ENCODE measurements at regions not wholly inside any gene's neighbourhood (a gene's known extent, or its start where the extent isn't known, plus 50 kb on each side); places are given as distances from the start of the nearest gene placed in this dataset.

GRCh38 chr13:77470986-77471385 is 64.5 kb upstream of the SCEL start:
- Histone ChIP-seq H3K27me3 (ENCODE audit: low read length) (no peaks in the 10 kb centered on the region), H3K4me1 (ENCODE audit: insufficient read depth, low read length) (no peaks in the 10 kb centered on the region), H2AFZ (ENCODE audit: low read length) (no peak overlapping the region), H4K20me1 (ENCODE audit: low read length) (no peaks in the 10 kb centered on the region), H3K4me2 (ENCODE audit: low read length) (no peak overlapping the region), H3K9me2 (replicated peaks; ENCODE audit: low read length) (no peaks in the 10 kb centered on the region), H3K9me3 (ENCODE audit: low read length) (no peaks in the 10 kb centered on the region), H3F3A (ENCODE audit: low read length, unreplicated experiment) (no peaks in the 10 kb centered on the region), H3K4me3 (ENCODE audit: low read length) (no peak overlapping the region), H3K36me3 (ENCODE audit: low read depth, low read length) (no peaks in the 10 kb centered on the region), H3K27ac (ENCODE audit: low read length) (no peak overlapping the region), H3K79me2 (ENCODE audit: low read length) (no peaks in the 10 kb centered on the region), H3K9ac (ENCODE audit: low read length) (no peak overlapping the region)
- intact Hi-C loops (cut with micrococcal nuclease) = loop anchor here (10.0 kb wide), 1 partner anchor 286 kb away; no protein-coding TSS in a partner anchor
- no TSS peak for BruUV-seq (replicated peaks)
- ChIA-PET CTCF (no interaction called here), POLR2A (ENCODE audit: unreplicated experiment) (no interaction called here)
- TF ChIP-seq EZH2 (IDR thresholded peaks at IDR 0.05; ENCODE audit: low read length, unreplicated experiment) (no peak), EZH2phosphoT487 (IDR thresholded peaks at IDR 0.05; ENCODE audit: borderline replicate concordance, low read length) (no peak), CTCF (conservative IDR thresholded peaks at IDR 0.05; ENCODE audit: low read depth, low read length) (no peak)
- DNase-seq (no peak), ATAC-seq (no peak)

- Histone ChIP-seq H3K4me2 (ENCODE audit: low read length) (no peak overlapping the region), H4K20me1 (ENCODE audit: low read length) (no peaks in the 10 kb centered on the region), H3K79me2 (ENCODE audit: low read length) (no peaks in the 10 kb centered on the region), H3K4me1 (ENCODE audit: insufficient read depth, low read length) (no peaks in the 10 kb centered on the region), H3K4me3 (ENCODE audit: low read length) (no peak overlapping the region), H2AFZ (ENCODE audit: low read length) (no peak overlapping the region), H3K9me3 (ENCODE audit: low read length) (no peaks in the 10 kb centered on the region), H3K27ac (ENCODE audit: low read length) (no peak overlapping the region), H3F3A (ENCODE audit: low read length, unreplicated experiment) (no peaks in the 10 kb centered on the region), H3K27me3 (ENCODE audit: low read length) (no peaks in the 10 kb centered on the region), H3K9me2 (replicated peaks; ENCODE audit: low read length) (no peaks in the 10 kb centered on the region), H3K9ac (ENCODE audit: low read length) (no peak overlapping the region), H3K36me3 (ENCODE audit: low read depth, low read length) (no peaks in the 10 kb centered on the region)
- TF ChIP-seq CTCF (conservative IDR thresholded peaks at IDR 0.05; ENCODE audit: low read depth, low read length) (no peak), EZH2phosphoT487 (IDR thresholded peaks at IDR 0.05; ENCODE audit: borderline replicate concordance, low read length) (no peak), EZH2 (IDR thresholded peaks at IDR 0.05; ENCODE audit: low read length, unreplicated experiment) (no peak)
- ChIA-PET POLR2A (ENCODE audit: unreplicated experiment) (no interaction called here), CTCF (no interaction called here)
- BruUV-seq (replicated peaks) = no TSS peak
- DNase-seq = no peak
- intact Hi-C loops (cut with micrococcal nuclease) = no loop called here
- ATAC-seq = no peak
Measured at GRCh38 chr13:77466753-77467422, 68.6 kb upstream of the SCEL start.

GRCh38 chr13:77465603-77466195 is 69.8 kb upstream of the SCEL start:
- H3F3A ChIP-seq (ENCODE audit: low read length, unreplicated experiment) = no peaks in the 10 kb centered on the region
- H3K9me2 ChIP-seq (replicated peaks; ENCODE audit: low read length) = no peaks in the 10 kb centered on the region
- no TSS peak for BruUV-seq (replicated peaks)
- no peak overlapping the region for H2AFZ ChIP-seq (ENCODE audit: low read length)
- H3K4me3 ChIP-seq (ENCODE audit: low read length) = no peak overlapping the region
- H3K9ac ChIP-seq (ENCODE audit: low read length) = no peak overlapping the region
- no peak overlapping the region for H3K27ac ChIP-seq (ENCODE audit: low read length)
- H3K4me2 ChIP-seq (ENCODE audit: low read length) = no peak overlapping the region
- no peaks in the 10 kb centered on the region for H3K27me3 ChIP-seq (ENCODE audit: low read length)
- H3K4me1 ChIP-seq (ENCODE audit: insufficient read depth, low read length) = no peaks in the 10 kb centered on the region
- DNase-seq (no peak), ATAC-seq (no peak)
- TF ChIP-seq CTCF (conservative IDR thresholded peaks at IDR 0.05; ENCODE audit: low read depth, low read length) (no peak), EZH2 (IDR thresholded peaks at IDR 0.05; ENCODE audit: low read length, unreplicated experiment) (no peak), EZH2phosphoT487 (IDR thresholded peaks at IDR 0.05; ENCODE audit: borderline replicate concordance, low read length) (no peak)
- no peaks in the 10 kb centered on the region for H3K36me3 ChIP-seq (ENCODE audit: low read depth, low read length)
- ChIA-PET CTCF (interaction anchor here (0.6 kb wide), 1 partner anchor 227 kb away, joined by 3 read pairs; no protein-coding TSS in a partner anchor), POLR2A (ENCODE audit: unreplicated experiment) (no interaction called here)
- intact Hi-C loops (cut with micrococcal nuclease) = no loop called here
- no peaks in the 10 kb centered on the region for H3K79me2 ChIP-seq (ENCODE audit: low read length)
- H4K20me1 ChIP-seq (ENCODE audit: low read length) = no peaks in the 10 kb centered on the region
- H3K9me3 ChIP-seq (ENCODE audit: low read length) = no peaks in the 10 kb centered on the region

Data from PC-3 (cell line).